ENCODE measurements at regions not wholly inside any gene's neighbourhood (a gene's known extent, or its start where the extent isn't known, plus 50 kb on each side); places are given as distances from the start of the nearest gene placed in this dataset.

DNA sequence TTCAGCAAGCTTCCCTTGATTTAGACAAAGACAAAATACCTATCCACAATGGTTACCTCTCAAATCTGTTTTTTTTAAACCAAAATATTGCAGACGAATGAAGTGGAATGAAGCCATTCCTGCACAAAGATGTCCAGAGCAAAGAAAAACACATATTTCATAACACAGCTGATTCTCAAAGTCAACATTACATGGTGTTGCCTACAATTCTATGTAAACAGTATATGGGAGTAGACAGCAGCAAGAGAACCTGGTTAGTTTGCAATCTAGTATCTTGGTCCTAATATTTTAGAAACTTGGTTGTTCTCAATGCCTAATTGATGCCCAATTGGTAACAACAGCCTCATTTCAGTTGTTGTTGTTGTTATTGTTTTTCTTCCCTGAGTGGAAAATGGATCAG is 1240.9 kb upstream of the CHAC2 start:
- Histone ChIP-seq H3K9me3 (no peaks in the 10 kb centered on the region), H3K4me1 (ENCODE audit: control insufficient read depth in 1 of 2, extremely low read depth in 1 of 2, insufficient read depth in 2 of 2, low read length in 2 of 2) (no peaks in the 10 kb centered on the region), H3K36me3 (ENCODE audit: control insufficient read depth in 2 of 2, extremely low read depth in 1 of 2, insufficient read depth in 1 of 2, low read length in 1 of 2) (no peaks in the 10 kb centered on the region), H3K4me3 (ENCODE audit: control insufficient read depth in 1 of 2, extremely low read depth in 1 of 2, low read length in 1 of 2) (no peak overlapping the region), H3K27ac (ENCODE audit: low read length) (no peak overlapping the region), H3K27me3 (replicated peaks in 1 of 2; ENCODE audit: control insufficient read depth in 2 of 2, extremely low read depth in 1 of 2, insufficient read depth in 2 of 2, low read length in 1 of 2) (no peaks in the 10 kb centered on the region)
- H3K4me3 Mint-ChIP-seq = no peak overlapping the region
- H3K36me3 Mint-ChIP-seq = no peaks in the 10 kb centered on the region
- ATAC-seq (replicated peaks in 1 of 4) (no peak), DNase-seq (no peak)
- ChIA-PET POLR2A (no interaction called here), CTCF (no interaction called here)
- WGBS (ENCODE audit: insufficient coverage) = no CpG with 5 or more reads among the region's 1 CpG
- H3K27me3 Mint-ChIP-seq = no peaks in the 10 kb centered on the region
- H3K9me3 Mint-ChIP-seq = peaks cover 0 to 12% (median 4%) of the 10 kb centered on the region in 3 donors
- no peak overlapping the region for H3K27ac Mint-ChIP-seq
- H3K4me1 Mint-ChIP-seq = no peaks in the 10 kb centered on the region

DNA sequence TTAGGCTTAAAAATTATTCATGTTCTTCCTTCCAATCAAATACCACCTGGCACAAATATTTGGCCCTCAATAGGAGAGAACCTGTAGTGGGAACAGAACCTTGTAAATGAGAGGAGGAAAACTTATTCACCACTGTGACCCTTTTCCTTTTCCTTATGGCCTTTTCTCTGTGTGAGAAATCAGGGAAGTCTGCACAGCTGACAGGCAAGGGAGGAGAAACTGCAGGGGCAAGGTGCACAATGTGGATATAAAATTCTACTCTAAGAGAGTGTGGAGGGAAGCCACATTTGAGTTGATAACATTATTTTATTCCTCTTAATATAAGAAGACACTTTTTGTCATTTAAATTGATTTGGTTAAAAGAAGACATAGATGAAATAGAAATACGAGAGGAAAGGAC is 1247.0 kb upstream of the CHAC2 start:
- H3K9me3 Mint-ChIP-seq = peaks cover 0 to 8% (median 0%) of the 10 kb centered on the region in 3 donors
- ChIA-PET POLR2A (no interaction called here), CTCF (no interaction called here)
- H3K36me3 Mint-ChIP-seq = no peaks in the 10 kb centered on the region
- Histone ChIP-seq H3K27ac (ENCODE audit: low read length) (no peak overlapping the region), H3K4me1 (ENCODE audit: control insufficient read depth in 1 of 2, extremely low read depth in 1 of 2, insufficient read depth in 2 of 2, low read length in 2 of 2) (no peaks in the 10 kb centered on the region), H3K27me3 (replicated peaks in 1 of 2; ENCODE audit: control insufficient read depth in 2 of 2, extremely low read depth in 1 of 2, insufficient read depth in 2 of 2, low read length in 1 of 2) (no peaks in the 10 kb centered on the region), H3K4me3 (ENCODE audit: control insufficient read depth in 1 of 2, extremely low read depth in 1 of 2, low read length in 1 of 2) (no peak overlapping the region), H3K9me3 (no peaks in the 10 kb centered on the region), H3K36me3 (ENCODE audit: control insufficient read depth in 2 of 2, extremely low read depth in 1 of 2, insufficient read depth in 1 of 2, low read length in 1 of 2) (no peaks in the 10 kb centered on the region)
- H3K4me1 Mint-ChIP-seq = no peaks in the 10 kb centered on the region
- no peaks in the 10 kb centered on the region for H3K27me3 Mint-ChIP-seq
- ATAC-seq (replicated peaks in 1 of 4) (no peak), DNase-seq (no peak)
- H3K4me3 Mint-ChIP-seq = no peak overlapping the region
- no peak overlapping the region for H3K27ac Mint-ChIP-seq
- no CpG with 5 or more reads among the region's 1 CpG for WGBS (ENCODE audit: insufficient coverage)

DNA sequence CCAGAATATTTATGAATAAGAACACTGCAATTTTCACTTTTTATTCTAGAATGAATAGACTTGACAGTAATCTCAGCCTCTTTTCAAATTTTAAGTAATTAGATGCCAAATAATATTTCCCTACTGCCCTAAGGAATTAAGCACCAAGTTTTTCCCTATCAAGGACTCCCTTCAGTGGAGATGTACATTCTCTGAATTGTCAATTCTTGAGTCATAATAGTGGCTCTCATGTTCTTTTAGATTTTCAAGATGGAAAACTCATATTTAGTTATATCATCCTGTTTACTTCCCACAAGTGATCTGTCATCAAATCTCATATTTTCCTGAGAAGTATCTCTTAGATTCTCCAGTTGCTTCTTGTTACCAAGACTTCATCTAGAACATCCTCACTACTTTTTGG is 1248.9 kb upstream of the CHAC2 start:
- H3K9me3 ChIP-seq = no peaks in the 10 kb centered on the region
- H3K27ac ChIP-seq (ENCODE audit: low read length) = no peak overlapping the region
- H3K4me3 ChIP-seq (ENCODE audit: control insufficient read depth in 1 of 2, extremely low read depth in 1 of 2, low read length in 1 of 2) = no peak overlapping the region
- Mint-ChIP-seq H3K27ac (no peak overlapping the region), H3K4me3 (no peak overlapping the region), H3K27me3 (no peaks in the 10 kb centered on the region), H3K9me3 (peaks cover 2 to 8% (median 5%) of the 10 kb centered on the region in 3 donors), H3K36me3 (no peaks in the 10 kb centered on the region), H3K4me1 (no peaks in the 10 kb centered on the region)
- ChIA-PET POLR2A (no interaction called here), CTCF (no interaction called here)
- H3K36me3 ChIP-seq (ENCODE audit: control insufficient read depth in 2 of 2, extremely low read depth in 1 of 2, insufficient read depth in 1 of 2, low read length in 1 of 2) = no peaks in the 10 kb centered on the region
- no peaks in the 10 kb centered on the region for H3K27me3 ChIP-seq (replicated peaks in 1 of 2; ENCODE audit: control insufficient read depth in 2 of 2, extremely low read depth in 1 of 2, insufficient read depth in 2 of 2, low read length in 1 of 2)
- DNase-seq (no peak), ATAC-seq (replicated peaks in 1 of 4) (no peak)
- no peaks in the 10 kb centered on the region for H3K4me1 ChIP-seq (ENCODE audit: control insufficient read depth in 1 of 2, extremely low read depth in 1 of 2, insufficient read depth in 2 of 2, low read length in 2 of 2)

DNA sequence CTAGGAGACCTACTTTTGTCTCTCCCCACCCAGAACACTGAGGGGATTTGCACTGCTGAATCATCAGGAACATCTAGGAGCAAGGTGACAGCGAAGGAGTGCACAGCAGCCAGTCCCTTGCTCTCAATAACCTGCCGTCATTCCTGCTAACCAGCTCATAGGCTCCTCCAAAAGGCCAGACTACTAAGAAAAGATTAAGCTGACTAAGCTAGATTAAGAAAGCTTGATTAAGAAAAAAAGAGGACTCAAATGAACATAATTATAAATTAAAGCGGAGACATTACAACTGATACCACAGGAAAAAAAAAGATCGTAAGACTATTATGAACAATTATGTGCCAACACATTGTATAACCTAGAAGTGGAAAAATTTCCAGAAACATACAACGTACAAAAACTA is 1254.8 kb upstream of the CHAC2 start:
- Mint-ChIP-seq H3K4me1 (no peaks in the 10 kb centered on the region), H3K27me3 (no peaks in the 10 kb centered on the region), H3K36me3 (no peaks in the 10 kb centered on the region), H3K4me3 (no peak overlapping the region), H3K27ac (no peak overlapping the region), H3K9me3 (peaks cover 0 to 9% (median 2%) of the 10 kb centered on the region in 3 donors)
- ChIA-PET CTCF (no interaction called here), POLR2A (no interaction called here)
- DNase-seq = no peak
- no peaks in the 10 kb centered on the region for H3K4me1 ChIP-seq (ENCODE audit: control insufficient read depth in 1 of 2, extremely low read depth in 1 of 2, insufficient read depth in 2 of 2, low read length in 2 of 2)
- ATAC-seq (replicated peaks in 1 of 4) = no peak
- H3K36me3 ChIP-seq (ENCODE audit: control insufficient read depth in 2 of 2, extremely low read depth in 1 of 2, insufficient read depth in 1 of 2, low read length in 1 of 2) = no peaks in the 10 kb centered on the region
- H3K4me3 ChIP-seq (ENCODE audit: control insufficient read depth in 1 of 2, extremely low read depth in 1 of 2, low read length in 1 of 2) = no peak overlapping the region
- no peak overlapping the region for H3K27ac ChIP-seq (ENCODE audit: low read length)
- peaks cover 2% of the 10 kb centered on the region for H3K9me3 ChIP-seq
- 43% methylated on average over 1 of the region's 5 CpGs for WGBS (ENCODE audit: insufficient coverage)
- H3K27me3 ChIP-seq (replicated peaks in 1 of 2; ENCODE audit: control insufficient read depth in 2 of 2, extremely low read depth in 1 of 2, insufficient read depth in 2 of 2, low read length in 1 of 2) = no peaks in the 10 kb centered on the region

DNA sequence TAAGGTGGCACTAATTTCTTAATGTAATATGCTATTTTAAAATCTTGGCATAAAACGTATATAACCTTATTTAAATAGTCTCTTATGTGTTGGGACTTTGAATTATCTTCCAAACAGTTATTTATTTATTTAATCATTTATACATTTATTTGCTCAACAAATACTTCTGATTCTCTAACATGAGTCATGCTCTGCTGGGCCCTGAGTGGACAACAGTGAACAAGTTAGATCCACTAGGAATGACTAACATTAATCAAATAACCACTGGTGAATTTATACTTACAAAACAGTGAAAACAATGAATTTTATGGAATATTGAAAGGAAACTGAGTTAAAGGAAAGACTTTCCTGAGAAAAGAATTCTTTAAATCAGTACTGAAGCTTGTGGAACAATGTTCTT is 1257.2 kb upstream of the CHAC2 start:
- Mint-ChIP-seq H3K9me3 (peaks cover 4 to 11% (median 11%) of the 10 kb centered on the region in 3 donors), H3K27me3 (no peaks in the 10 kb centered on the region), H3K36me3 (no peaks in the 10 kb centered on the region), H3K4me3 (no peak overlapping the region), H3K4me1 (no peaks in the 10 kb centered on the region), H3K27ac (no peak overlapping the region)
- ATAC-seq (replicated peaks in 1 of 4) (no peak), DNase-seq (no peak)
- H3K4me1 ChIP-seq (ENCODE audit: control insufficient read depth in 1 of 2, extremely low read depth in 1 of 2, insufficient read depth in 2 of 2, low read length in 2 of 2) = no peaks in the 10 kb centered on the region
- H3K4me3 ChIP-seq (ENCODE audit: control insufficient read depth in 1 of 2, extremely low read depth in 1 of 2, low read length in 1 of 2) = no peak overlapping the region
- no CpG with 5 or more reads among the region's 1 CpG for WGBS (ENCODE audit: insufficient coverage)
- ChIA-PET CTCF (no interaction called here), POLR2A (no interaction called here)
- no peaks in the 10 kb centered on the region for H3K36me3 ChIP-seq (ENCODE audit: control insufficient read depth in 2 of 2, extremely low read depth in 1 of 2, insufficient read depth in 1 of 2, low read length in 1 of 2)
- no peaks in the 10 kb centered on the region for H3K27me3 ChIP-seq (replicated peaks in 1 of 2; ENCODE audit: control insufficient read depth in 2 of 2, extremely low read depth in 1 of 2, insufficient read depth in 2 of 2, low read length in 1 of 2)
- no peak overlapping the region for H3K27ac ChIP-seq (ENCODE audit: low read length)
- peaks cover 2% of the 10 kb centered on the region for H3K9me3 ChIP-seq

DNA sequence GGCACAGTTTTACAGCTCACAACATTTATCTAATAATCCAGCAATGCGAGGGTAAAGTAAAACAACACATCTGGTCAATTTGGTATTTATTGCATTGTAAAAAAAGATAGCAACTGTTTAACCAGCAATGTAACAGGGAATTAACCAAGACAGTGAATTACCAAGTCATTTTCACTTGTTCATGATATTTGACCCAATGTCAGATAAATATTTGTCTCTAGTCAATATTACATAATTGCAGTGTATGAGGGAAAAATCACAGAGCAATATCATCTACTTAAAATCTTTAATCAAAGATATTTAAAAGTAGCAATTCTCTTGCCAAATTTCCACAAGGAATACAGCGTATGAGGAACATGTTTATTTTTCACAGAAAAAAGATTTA is 1265.1 kb upstream of the CHAC2 start:
- Histone ChIP-seq H3K36me3 (ENCODE audit: control insufficient read depth in 2 of 2, extremely low read depth in 1 of 2, insufficient read depth in 1 of 2, low read length in 1 of 2) (no peaks in the 10 kb centered on the region), H3K27ac (ENCODE audit: low read length) (no peak overlapping the region), H3K4me1 (ENCODE audit: control insufficient read depth in 1 of 2, extremely low read depth in 1 of 2, insufficient read depth in 2 of 2, low read length in 2 of 2) (no peaks in the 10 kb centered on the region), H3K9me3 (peaks cover 3% of the 10 kb centered on the region), H3K4me3 (ENCODE audit: control insufficient read depth in 1 of 2, extremely low read depth in 1 of 2, low read length in 1 of 2) (no peak overlapping the region), H3K27me3 (replicated peaks in 1 of 2; ENCODE audit: control insufficient read depth in 2 of 2, extremely low read depth in 1 of 2, insufficient read depth in 2 of 2, low read length in 1 of 2) (no peaks in the 10 kb centered on the region)
- H3K4me3 Mint-ChIP-seq = no peak overlapping the region
- WGBS (ENCODE audit: insufficient coverage) = no CpG with 5 or more reads among the region's 2 CpGs
- H3K27me3 Mint-ChIP-seq = no peaks in the 10 kb centered on the region
- H3K27ac Mint-ChIP-seq = no peak overlapping the region
- ChIA-PET POLR2A (no interaction called here), CTCF (no interaction called here)
- no peaks in the 10 kb centered on the region for H3K36me3 Mint-ChIP-seq
- no peaks in the 10 kb centered on the region for H3K4me1 Mint-ChIP-seq
- H3K9me3 Mint-ChIP-seq = peaks cover 3 to 13% (median 12%) of the 10 kb centered on the region in 3 donors
- DNase-seq = no peak
- no peak for ATAC-seq (replicated peaks in 1 of 4)

DNA sequence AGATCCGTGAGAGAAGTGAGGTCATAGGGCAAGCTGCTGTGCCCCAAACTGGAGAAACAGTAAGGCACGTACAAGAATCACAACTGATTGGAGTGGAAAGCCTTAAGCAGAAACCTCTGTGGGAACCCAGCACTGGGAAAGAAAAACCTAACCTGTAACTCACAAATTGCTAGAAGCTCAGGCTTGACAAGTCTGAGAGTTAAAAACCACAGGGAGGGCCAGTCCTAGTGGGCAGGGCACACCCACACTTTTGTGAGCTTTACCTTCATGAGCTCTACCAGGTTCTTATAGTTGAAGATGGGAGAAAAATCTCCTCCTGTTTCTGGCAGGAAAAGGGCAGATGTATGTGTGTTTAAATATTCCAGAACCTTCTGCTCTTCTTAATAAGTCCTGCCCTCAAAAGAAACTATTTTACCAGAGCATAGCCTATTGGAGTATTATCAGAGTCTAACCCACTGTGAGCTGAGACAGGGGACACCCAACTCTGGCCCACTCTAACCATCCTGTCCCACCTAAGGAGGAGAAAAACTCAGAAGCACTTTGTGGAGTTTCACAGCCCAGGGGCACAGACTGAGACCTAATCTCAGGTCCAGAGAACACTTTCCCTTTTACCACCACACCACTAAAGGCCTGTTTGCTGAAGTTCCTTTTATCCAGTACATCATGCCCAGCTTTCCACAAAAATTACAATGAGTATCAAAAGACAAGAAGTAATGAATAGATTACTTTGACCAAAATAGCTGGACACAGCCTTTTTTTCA is 1265.7 kb upstream of the CHAC2 start:
- ChIA-PET CTCF (no interaction called here), POLR2A (interaction anchor here in 1 of 2 donors (0.6 kb wide), 1 partner anchor 64 kb away, joined by 5 read pairs; no protein-coding TSS in a partner anchor)
- no peaks in the 10 kb centered on the region for H3K36me3 Mint-ChIP-seq
- Histone ChIP-seq H3K27ac (ENCODE audit: low read length) (no peak overlapping the region), H3K36me3 (ENCODE audit: control insufficient read depth in 2 of 2, extremely low read depth in 1 of 2, insufficient read depth in 1 of 2, low read length in 1 of 2) (no peaks in the 10 kb centered on the region), H3K4me1 (ENCODE audit: control insufficient read depth in 1 of 2, extremely low read depth in 1 of 2, insufficient read depth in 2 of 2, low read length in 2 of 2) (no peaks in the 10 kb centered on the region), H3K9me3 (peaks cover 3% of the 10 kb centered on the region), H3K27me3 (replicated peaks in 1 of 2; ENCODE audit: control insufficient read depth in 2 of 2, extremely low read depth in 1 of 2, insufficient read depth in 2 of 2, low read length in 1 of 2) (no peaks in the 10 kb centered on the region), H3K4me3 (ENCODE audit: control insufficient read depth in 1 of 2, extremely low read depth in 1 of 2, low read length in 1 of 2) (no peak overlapping the region)
- peaks cover 3 to 10% (median 9%) of the 10 kb centered on the region in 3 donors for H3K9me3 Mint-ChIP-seq
- no peak overlapping the region for H3K4me3 Mint-ChIP-seq
- no peak overlapping the region for H3K27ac Mint-ChIP-seq
- WGBS (ENCODE audit: insufficient coverage) = 78% methylated on average over 2 of the region's 2 CpGs
- ATAC-seq (replicated peaks in 1 of 4) (no peak), DNase-seq (no peak)
- no peaks in the 10 kb centered on the region for H3K27me3 Mint-ChIP-seq
- no peaks in the 10 kb centered on the region for H3K4me1 Mint-ChIP-seq
